GM12892 (cell line): ENCODE measurements at regions not wholly inside any gene's neighbourhood (a gene's known extent, or its start where the extent isn't known, plus 50 kb on each side); places are given as distances from the start of the nearest gene placed in this dataset.

Source experiments
- POLR2AphosphoS5 ChIP-seq: IDR thresholded peaks from 2 replicates; pipeline ENCODE4 v1.6.1; 2011; ENCODE audit warnings: low read depth, low read length, control low read depth
- TAF1 ChIP-seq: IDR thresholded peaks from 2 replicates; pipeline ENCODE4 v1.6.1; 2011; ENCODE audit warnings: low read depth, mild to moderate bottlenecking, control low read depth, low read length, borderline replicate concordance

- TF ChIP-seq TAF1 (no peak), POLR2AphosphoS5 (no peak)
Observed at GRCh38 chr13:79051472-79051871, 354.6 kb downstream of the RBM26 start.
